Thyroid gland (tissue), 4 donors: ENCODE measurements at regions not wholly inside any gene's neighbourhood (a gene's known extent, or its start where the extent isn't known, plus 50 kb on each side); places are given as distances from the start of the nearest gene placed in this dataset.

ENCODE experiments used
- CTCF ChIP-seq, 6 experiments: fragments of 200-600 bp in 3 of 6; fragments of 450-650 bp in 3 of 6; sonication (generic) in 3 of 6; IDR thresholded peaks; one replicate each; pipeline ENCODE4 v1.5.1; 2016 to 2019; ENCODE audit warnings: antibody characterized with exemption in 6 of 6, mild to moderate bottlenecking in 2 of 6, inconsistent platforms in 1 of 6, moderate library complexity in 1 of 6
- POLR2A ChIP-seq, 2 donors: fragments of 450-650 bp; IDR thresholded peaks; one replicate each; pipeline ENCODE4 v1.6.1; 2017; ENCODE audit warnings: antibody characterized with exemption in 2 of 2, mild to moderate bottlenecking in 2 of 2, moderate library complexity in 1 of 2

GRCh38 chr1:104795931-104796330 is 1046.2 kb downstream of the AMY1C start:
- TF ChIP-seq CTCF (IDR thresholded peaks at IDR 0.05) (no peak), POLR2A (IDR thresholded peaks at IDR 0.05) (no peak)
